ENCODE measurements at regions not wholly inside any gene's neighbourhood (a gene's known extent, or its start where the extent isn't known, plus 50 kb on each side); places are given as distances from the start of the nearest gene placed in this dataset.

DNA sequence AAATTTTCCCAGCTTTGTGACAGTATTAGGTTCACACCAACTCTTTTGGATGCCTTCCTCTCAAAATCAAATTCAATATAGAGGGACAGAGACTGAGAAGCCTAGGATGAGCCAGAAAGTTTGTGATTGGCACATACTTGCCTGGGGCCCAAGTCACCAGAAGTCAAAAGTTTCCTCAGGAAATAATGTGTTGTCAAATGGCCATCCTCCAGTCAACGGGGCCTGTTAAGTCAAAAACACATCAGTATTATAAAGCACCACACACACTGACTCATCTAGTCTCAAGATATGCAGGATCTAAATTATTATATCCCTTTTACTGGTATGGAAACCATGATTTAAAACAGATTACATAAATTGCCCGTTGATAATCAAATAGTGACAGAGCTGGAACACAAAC lies 158.1 kb downstream of the AHR start:
- no peak for TF ChIP-seq GATA2 (IDR thresholded peaks at IDR 0.05; ENCODE audit: low read depth, low read length)
- no peak for TF ChIP-seq GATA3 (IDR thresholded peaks at IDR 0.05; ENCODE audit: low read depth, low read length)
